Glomerular visceral epithelial cell (primary cell): ENCODE measurements at regions not wholly inside any gene's neighbourhood (a gene's known extent, or its start where the extent isn't known, plus 50 kb on each side); places are given as distances from the start of the nearest gene placed in this dataset.

Source experiments
- DNase-seq: peaks from one replicate; pipeline ENCODE4 v3.0.0-alpha.2; 2016; ENCODE audit errors: extremely low spot score

DNA sequence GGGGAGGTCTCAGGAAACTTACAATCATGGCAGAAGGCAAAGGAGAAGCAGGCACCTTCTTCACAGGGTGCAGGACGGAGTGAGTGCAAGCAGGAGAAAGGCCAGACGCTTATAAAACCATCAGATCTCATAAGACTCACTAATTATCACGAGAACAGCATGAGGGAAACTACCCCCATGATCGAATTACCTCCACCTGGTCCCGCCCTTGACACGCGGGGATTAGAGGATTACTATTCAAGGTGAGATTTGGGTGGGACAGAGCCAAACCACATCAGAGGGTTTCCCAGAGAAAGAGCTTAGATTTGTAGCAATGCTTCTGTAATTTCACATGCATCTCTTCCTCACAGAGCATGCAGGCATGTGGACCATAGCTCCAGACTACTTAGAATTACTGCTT is 615.7 kb upstream of the UBE2E2 start:
- DNase-seq = no peak

DNA sequence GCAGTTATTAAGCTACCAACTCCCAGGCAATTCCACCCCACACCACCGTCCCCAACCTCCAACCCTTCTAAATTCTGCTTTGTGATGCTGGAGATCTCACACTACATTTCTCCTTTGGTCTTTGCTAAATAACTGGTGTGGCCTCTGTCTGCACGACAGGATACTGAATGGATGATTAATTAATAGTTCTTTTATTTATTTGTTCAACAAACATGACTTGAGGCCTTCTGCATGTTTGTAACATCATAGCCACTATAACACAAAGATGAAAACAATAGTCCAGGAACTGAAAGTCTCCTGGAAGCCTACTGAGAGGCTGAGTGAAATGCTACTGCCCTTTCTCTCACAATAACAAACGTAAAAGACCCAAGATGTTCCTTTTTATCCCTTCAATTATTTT is 609.5 kb upstream of the UBE2E2 start:
- no peak for DNase-seq

DNA sequence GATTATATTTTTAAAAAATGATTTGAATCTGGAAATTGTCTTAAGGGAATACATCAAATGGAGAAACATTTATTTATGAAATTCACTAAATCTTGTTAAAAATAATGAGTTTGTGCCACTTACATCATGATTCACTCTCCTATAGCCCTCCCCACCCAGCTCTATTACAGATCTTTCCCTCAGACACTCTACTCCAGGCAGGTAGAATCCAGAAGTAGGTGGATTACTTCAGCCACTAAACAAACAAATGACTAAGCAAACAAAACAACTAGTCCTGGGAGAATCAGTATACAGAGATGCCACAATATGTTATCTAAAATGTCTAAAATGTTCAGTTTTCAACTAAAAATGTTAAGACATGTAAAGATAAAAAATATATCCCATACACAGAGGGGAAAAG is 608.1 kb upstream of the UBE2E2 start:
- DNase-seq = no peak

DNA sequence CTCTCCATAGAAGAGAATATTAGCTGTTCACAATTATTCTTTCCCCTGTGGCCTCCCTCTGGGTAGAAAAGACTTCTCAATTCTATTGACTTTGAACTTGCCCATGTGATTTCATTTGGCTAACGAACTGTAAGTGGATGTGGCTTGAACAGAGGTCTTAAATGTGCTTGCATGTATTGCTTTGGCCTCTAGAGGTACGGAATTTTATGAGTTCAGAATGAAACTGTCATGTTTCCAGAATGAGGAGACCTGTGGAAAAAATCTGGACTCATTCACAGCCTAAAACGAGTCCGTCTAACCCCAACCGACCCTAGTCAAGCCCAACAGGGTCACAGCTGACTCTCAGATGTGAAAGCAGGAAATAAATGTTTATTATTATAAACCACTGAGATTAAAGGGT is 596.7 kb upstream of the UBE2E2 start:
- DNase-seq = no peak

DNA sequence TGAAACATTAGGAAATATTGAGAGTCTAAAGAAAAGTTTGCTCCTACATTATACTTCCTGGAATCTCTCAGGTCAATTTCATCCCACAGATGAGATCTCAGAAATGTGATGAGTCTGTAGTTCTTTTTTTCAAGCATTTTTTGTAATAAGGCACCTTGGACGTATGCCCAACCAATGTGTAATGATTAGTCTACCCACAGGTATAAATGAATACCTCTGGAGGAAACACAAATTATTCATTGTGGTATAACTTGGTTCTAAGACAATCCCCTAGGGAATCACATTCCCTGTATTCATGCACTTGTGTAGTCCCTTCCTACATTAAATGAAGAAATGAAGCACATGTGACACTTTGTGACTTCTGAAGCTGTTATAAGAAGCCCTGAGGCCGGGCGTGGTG is 596.2 kb upstream of the UBE2E2 start:
- DNase-seq = peak; percentile 60

DNA sequence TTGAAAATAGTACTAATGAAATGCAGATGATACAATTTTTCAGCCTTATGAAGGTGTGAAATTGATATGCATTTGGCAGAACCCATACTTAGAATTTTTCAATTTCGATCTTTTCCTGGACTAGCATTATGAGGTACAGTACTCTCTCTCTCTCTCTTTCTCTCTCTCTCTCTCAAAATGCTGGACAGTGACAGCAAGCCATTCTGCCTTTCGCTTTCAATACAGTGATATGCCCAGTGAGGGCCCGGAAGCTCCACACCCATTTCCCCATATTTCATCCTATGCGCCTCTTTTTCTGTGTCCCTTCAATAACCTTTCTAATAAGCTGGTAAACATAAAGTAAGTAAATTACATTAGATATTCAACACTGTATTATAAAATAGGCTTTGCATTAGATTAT is 595.0 kb upstream of the UBE2E2 start:
- no peak for DNase-seq

DNA sequence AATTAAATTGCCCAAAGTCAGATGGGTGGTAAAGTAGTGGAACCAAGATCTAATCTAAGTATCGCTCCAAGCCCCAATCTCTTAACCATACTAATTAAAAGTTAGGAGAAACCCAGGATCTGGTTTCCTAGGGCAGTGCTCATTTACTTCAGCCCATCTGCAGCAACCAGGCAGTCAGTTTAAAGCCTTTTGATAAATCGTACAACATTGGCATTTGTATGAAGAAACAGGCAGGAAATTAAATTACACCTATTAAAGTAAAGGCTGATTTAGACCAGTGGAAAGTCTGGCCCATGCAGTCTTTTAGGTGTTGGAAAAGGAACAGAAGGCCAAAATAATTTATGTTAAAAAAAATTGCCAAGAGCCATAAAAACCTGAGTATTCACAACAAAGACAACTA is 594.4 kb upstream of the UBE2E2 start:
- DNase-seq = no peak

DNA sequence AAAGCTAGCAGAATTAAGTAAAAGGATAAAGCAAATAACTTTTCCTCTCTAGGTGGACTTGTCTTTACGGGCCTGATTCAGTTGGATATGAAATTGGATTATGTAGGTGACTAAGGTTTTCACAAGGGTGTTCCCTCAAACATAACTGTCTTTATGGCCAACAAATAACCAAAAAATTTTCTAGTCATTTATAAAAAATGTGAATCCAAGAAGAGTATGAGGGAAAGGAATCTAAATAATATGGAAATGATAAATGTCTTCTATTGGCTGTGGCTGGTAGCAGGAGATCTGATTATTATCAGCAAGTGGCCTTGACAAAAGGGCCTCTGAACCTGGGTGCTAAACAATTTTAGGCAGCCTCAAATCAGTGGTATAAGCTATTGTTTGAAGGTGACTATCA is 594.0 kb upstream of the UBE2E2 start:
- no peak for DNase-seq

DNA sequence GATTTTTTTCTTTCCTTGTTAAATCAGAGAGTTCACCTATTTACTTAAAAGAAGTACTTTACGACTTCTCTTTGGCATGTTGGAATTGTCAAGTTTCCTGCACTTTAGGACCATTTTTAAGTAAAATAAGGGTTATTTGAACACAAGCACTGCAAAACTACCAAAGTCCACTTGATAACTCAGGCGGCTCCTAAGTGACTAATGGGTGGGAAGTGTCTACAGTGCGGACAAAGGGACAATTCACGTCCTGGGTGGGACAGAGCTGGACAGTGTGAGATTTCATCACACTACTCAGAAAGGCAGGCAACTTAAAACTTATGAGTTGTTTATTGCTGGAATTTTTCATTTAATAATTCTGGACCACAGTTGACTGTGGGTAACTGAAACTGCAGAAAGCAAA is 590.2 kb upstream of the UBE2E2 start:
- DNase-seq = no peak

DNA sequence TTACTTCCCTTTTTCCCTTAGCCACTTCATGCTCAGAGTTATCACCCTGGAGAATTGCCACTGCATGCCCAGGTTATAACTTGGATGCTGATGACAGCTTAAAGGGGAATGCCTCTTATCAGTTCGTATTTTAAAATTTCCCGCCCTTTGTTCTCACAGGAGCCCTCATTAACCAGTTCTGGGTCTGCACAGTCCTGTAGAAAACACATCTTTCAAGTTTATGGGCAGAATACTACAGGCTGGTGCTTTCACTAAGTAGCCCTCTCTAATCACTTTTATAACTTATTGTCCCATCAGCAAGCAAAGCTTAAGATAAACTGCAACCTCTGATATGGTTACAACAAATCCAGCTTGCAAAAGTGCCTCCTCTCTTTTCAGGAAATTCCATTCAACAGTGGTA is 587.3 kb upstream of the UBE2E2 start:
- DNase-seq = no peak

DNA sequence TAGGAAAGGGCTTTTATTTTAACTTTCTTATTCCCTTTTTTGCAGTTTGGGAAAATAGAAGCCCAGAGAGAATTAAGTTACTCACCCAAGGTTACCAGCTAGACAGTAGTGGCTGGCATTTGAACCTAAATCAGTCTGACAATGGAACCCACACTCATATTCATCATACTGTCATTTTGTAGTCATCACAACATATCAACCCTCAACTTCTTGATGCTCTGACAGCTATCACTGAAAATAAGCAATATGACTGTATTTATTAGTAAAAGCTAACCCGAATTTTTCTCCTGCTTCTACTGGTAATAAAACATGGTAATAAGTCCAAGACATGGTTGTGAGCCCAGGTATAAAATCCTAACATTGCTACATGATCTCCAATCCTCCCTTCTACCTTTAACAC is 585.8 kb upstream of the UBE2E2 start:
- DNase-seq = no peak

DNA sequence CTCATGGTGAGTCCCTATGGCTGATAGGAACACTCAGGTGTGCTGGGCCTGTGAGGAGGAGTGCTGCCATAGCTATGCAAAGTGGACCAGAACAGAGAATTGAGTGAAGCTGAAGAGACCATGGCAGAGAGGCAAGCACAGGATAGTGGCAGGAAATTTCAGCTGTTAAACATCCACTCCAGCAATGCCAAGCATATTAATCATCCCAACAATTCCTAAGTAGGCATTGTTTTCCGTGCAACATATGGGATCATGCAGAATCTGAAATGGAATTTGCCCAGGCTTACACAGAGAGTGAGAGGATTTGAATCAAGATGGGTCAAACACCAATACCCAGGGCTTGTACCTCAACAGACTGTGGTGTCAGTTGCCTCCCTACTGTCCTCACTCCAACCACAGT is 582.6 kb upstream of the UBE2E2 start:
- DNase-seq = peak; percentile 2

DNA sequence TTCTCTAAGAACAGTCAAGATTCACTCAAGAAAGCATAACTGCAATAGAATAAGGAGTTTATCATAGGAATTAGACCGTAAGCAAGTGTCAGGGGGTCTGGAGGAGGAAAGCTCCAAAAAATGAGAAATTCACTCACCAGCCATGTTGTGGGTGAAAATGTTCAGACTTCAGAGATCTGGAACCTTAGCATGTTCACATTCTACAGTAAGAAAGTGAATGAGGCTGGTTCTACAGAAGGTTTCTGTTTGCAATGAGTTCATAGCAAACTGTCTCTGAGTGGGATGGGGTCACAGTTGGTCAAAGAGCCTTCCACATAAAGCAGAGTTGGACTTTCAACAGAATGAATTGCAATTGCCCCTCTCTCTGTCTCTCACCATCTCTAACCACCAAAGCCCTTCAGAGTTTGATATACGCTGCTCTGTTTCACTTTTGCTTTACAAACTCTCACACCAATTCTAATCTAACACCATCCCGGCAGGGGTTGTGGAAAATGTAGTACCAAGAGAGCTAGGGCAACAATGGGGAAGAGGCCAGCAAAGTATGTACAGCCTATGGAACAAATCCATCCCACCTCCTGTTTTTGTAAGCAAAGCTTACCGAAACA is 581.8 kb upstream of the UBE2E2 start:
- no peak for DNase-seq

DNA sequence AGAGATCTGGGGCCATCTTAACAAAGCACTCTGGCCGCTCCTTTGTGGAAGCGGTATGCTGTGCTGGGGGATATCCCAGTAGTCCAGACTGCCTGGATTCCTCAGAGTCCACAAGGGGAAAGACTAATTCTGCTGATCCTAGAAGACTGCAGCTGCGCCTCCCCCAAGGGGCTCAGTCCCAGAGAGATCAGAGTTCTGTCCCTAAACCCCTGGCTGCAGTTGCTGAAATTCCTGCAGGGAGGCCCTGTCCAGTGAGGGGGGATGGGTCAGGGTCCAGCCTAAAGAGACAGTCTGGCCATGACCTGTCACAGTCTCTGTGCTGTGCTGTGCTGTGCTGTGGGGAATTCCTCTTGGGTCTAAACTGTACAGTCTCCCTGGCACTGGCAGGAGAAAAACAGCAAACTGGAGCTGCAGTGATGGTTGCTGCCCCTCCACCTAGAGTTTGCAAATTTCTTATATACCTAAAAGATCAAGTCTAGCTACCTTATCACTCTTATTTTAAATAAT is 575.1 kb upstream of the UBE2E2 start:
- DNase-seq = no peak

DNA sequence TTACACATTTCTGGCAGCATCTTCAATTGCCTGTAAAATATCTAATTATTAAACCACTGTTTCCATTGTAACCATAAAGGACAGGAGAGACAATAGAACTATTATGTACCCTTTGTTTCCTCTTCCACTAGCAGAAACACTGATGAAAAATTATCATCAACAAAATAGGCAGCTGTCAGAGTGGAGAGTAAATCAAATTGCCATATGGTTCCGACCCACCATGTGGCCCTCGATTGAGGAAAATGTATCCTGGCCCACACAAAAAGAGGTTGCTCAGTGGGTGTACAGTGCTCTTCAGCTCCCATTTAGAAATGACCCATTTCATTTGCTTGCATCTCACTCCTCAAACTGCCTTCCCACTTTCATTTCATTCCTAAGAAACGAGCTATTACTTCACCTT is 570.6 kb upstream of the UBE2E2 start:
- no peak for DNase-seq

DNA sequence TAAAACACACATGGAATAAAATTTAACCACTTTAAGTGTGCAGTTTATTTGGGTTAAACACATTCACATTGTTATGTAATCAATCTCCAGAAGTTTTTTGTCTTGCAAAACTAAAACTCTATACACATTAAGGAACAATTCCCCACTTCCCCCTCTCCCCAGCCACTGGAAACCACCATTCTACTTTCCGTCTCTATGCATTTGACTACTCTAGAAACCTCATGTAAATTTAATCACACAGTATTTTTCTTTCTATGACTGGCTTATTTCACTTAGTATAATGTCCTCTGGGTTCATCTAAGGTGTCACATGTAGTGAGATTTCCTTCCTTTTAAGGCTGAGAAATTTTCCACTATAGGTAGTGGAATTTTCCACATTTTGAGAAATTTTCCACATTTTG is 568.7 kb upstream of the UBE2E2 start:
- DNase-seq = no peak

DNA sequence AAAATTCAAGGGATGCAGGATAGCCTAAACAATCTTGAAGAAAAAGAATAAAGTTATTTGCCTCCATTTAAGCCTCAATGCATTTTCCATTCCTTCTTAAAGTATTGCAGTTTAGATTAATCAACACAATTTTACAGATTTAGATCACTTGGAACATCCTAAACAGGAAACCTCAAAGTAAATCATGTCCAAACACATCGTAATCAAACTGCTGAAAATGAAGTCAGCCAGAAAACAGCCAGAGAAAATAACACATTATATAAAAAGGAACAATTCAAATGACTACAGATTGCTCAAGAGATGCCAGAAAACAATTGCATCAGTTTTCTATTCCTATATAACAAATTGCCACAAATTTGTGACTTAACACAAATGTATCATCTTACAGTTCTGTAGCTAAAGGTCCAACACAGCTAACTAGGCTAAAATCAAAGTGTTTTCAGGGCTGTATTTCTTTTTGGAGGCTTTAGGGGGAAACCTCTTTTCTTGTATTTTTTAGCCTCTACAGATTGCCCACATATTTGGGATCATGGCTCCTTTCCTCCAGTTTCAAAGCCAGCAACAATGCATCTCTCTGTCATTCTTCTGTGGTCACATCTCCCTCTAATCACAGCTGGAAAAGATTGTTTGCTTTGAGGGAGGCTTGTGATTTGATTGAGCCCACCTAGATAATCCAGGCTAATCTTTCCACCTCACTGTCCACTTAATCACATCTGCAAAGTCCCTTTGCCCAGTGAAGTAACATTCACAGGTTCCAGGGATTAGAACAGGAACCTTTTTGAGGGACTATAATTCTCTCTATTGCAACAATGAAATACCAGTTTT is 543.3 kb upstream of the UBE2E2 start:
- no peak for DNase-seq

DNA sequence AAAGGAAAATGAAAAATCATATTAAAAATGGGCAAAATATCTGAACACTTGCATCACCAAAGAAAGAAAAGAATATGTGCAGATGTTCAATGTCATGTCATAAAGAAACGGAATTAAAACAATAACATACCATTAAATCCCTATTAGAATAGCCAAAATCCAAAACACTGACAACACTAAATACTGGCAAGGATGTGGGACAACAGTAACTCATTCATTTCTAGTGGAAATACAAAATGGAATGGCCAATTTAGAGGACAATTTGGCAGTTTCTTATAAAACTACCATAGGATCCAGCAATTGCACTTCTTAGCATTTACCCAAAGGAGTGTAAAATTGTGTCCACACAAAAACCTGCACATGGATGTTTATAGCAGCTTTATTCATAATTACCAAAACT is 542.5 kb upstream of the UBE2E2 start:
- DNase-seq = no peak

DNA sequence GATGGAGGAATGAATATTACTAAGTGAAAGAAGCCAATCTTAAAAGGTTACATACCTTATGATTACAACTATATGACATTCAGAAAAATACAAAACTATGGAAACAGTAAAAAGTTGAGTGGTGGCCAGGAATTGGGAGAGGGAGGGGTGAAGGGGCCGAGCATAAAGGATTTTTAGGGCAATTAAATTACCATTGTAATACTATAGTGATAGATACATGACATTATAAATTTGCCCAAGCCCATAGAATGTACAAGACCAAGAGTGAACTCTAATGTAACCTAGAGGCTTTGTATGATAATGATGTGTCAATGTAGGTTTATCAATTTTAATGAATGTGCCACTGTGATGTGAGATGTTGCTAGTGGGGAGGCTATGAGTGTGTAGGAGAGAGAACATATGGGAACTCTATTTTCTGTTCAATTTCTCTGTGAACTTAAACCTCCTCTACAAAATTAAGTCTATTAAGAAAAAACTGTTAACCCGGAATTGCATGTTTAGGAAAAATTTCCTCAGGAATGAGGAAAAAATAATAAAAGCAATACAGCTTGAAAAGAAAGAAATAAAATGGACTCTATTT is 541.9 kb upstream of the UBE2E2 start:
- no peak for DNase-seq

DNA sequence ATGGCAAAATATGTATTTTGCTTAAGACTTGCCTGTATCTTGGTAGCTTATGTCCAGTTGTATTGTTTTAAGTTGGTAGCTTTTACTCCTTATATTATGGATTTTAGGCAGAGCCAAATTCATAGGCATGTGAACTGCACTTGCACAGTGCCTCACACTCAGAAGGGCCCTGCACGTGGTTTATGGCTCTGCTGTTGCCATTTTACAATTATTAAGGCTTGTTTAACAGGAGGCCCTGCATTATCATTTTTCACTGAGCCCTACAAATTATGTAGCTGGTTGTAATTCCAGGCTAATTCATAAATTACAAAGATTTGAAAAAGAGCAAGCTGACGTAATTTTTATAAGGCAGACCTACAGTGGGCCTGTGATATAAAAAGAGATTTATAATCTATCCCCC is 537.6 kb upstream of the UBE2E2 start:
- no peak for DNase-seq

DNA sequence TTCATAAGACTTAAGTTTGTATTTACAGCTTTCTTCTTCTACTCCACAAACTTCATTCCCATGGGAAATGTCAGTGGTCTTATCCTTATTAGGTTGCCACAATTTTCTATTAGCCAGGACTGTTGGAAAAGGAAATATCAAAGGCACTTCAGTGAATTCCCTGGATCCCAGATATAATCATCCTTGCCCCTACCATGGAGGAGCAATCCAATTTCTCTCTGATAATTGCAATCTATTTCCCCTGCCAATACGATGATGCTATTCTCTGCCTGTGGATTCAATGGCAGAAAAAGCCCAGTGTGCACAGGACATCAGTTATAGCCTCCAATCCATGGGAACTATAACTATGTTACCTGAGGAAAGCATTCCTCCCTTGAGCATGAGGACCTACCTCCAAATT is 536.4 kb upstream of the UBE2E2 start:
- no peak for DNase-seq

DNA sequence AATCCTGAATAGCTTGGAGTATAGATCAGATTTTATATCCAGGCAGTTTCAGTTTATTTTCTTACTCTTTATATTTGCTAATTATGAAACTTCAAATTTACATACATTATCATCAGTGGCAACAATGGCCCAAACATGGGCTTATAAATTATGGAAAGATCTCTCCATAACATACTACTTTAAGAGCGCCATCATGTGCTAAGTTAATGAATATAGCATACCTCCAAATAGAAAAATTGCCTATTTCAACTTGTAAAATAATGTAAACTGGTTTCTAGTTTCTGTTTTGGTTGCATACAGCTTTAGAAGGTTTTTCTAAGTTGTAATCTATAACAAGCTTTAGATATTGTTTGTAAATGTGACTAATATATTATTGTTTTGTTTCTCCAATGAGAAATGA is 531.3 kb upstream of the UBE2E2 start:
- DNase-seq = no peak

DNA sequence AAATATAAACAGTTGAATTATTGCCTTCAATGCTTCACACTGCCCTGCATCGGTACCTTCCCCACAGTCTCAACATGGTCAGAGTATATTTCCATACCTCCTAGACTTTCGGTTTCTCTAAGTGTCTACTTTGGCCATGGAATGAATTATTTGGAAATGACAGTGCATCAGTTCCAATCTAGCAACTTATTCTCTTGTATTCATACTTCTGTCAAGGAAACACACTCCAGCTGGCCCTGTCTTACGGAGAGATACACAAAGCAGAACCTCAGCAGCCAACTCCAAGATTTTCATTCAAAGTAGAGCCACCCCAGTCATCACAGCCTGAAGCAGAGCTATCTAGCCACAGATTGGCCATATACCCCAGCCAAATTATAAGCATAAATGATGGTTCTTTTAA is 518.4 kb upstream of the UBE2E2 start:
- no peak for DNase-seq
